ENCODE measurements at regions not wholly inside any gene's neighbourhood (a gene's known extent, or its start where the extent isn't known, plus 50 kb on each side); places are given as distances from the start of the nearest gene placed in this dataset.

DNA sequence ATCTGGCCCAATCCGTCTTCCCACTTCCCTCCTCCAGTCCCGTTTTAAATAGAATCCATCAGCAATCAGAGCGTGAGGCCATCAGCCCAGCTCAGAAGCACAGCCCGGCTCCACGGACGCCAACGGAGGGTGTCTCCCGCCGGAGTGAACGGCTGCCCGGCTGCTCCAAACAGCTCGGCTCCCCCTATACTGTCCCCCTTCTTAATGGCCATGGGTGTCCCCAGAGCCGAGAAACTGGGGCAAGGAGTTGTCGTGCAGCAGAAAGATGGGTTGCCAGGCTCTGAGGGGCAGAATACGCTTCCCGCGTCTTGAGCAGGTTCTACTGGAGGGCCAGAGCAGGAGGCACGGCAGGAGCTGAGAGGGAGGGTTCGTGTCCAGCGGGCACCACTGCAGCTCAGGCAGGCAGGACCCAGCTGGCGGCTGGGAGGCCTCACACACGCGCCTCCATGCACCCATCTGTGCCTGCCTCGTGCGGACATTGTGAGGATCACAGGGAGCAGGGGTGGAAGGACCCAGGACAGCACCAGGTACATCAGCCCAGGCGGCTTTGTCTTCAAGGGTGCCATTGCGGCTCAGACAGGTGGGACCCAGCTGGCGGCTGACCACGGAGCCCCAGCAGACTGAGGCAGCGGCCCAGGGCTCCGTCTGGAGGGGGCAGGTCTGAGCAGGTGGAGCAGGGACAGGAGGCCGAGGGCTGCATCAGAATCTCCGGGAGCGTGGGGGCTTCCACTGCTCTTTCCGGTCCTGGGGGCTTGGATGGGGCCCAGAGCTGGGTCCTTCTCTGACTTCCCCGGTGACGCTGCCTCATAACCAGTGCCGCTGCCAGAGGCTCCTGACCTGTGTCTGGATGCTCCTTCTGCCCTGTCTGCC, 882.7 kb downstream of the BRD1 start:
- TF ChIP-seq CTCF (IDR thresholded peaks at IDR 0.05; ENCODE audit: low read depth, low read length, missing control alignments): no peak
- DNase-seq (ENCODE audit: low read depth): no peak
- H3K4me3 ChIP-seq (ENCODE audit: low read depth, low read length): no peak overlapping the region

GRCh38 chr22:48944433-48944750, 883.3 kb downstream of the BRD1 start:
- H3K4me3 ChIP-seq (ENCODE audit: low read depth, low read length): no peak overlapping the region
- DNase-seq (ENCODE audit: low read depth): no peak
- no peak for TF ChIP-seq CTCF (IDR thresholded peaks at IDR 0.05; ENCODE audit: low read depth, low read length, missing control alignments)

GRCh38 chr22:48943567-48944432, 883.9 kb downstream of the BRD1 start:
- TF ChIP-seq CTCF (IDR thresholded peaks at IDR 0.05; ENCODE audit: low read depth, low read length, missing control alignments): peak; percentile 59
- DNase-seq (ENCODE audit: low read depth): no peak
- no peak overlapping the region for H3K4me3 ChIP-seq (ENCODE audit: low read depth, low read length)

- DNase-seq (ENCODE audit: low read depth): no peak
- no peak overlapping the region for H3K4me3 ChIP-seq (ENCODE audit: low read depth, low read length)
- TF ChIP-seq CTCF (IDR thresholded peaks at IDR 0.05; ENCODE audit: low read depth, low read length, missing control alignments): no peak
Observed at GRCh38 chr22:48942698-48943566, 884.7 kb downstream of the BRD1 start.

- no peak overlapping the region for H3K4me3 ChIP-seq (ENCODE audit: low read depth, low read length)
- no peak for TF ChIP-seq CTCF (IDR thresholded peaks at IDR 0.05; ENCODE audit: low read depth, low read length, missing control alignments)
- DNase-seq (ENCODE audit: low read depth): no peak
Observed at GRCh38 chr22:48941903-48942575, 885.6 kb downstream of the BRD1 start.
